Stimulated activated naive CD8-positive, alpha-beta T cell treated with anti-CD3 and anti-CD28 coated beads, Interleukin-15, amount 100 ng/mL, for 72 hours (primary cell): ENCODE measurements at regions not wholly inside any gene's neighbourhood (a gene's known extent, or its start where the extent isn't known, plus 50 kb on each side); places are given as distances from the start of the nearest gene placed in this dataset.
A peak's percentile ranks its signal among the peaks of the same experiment; 100 is the strongest.
"Not testable (repeated sequence)": the region's sequence is repeated elsewhere in the genome, so short reads cannot be mapped to it uniquely, and the experiment has no call there.

Experiments used
- ATAC-seq: fragments of 150-1000 bp; cut with Tn5 transposase; 2 replicates; pipeline ENCODE4 v1.10.0; 2021; ENCODE audit warnings: mild to moderate bottlenecking, moderate library complexity
- DNase-seq, 2 donors: peaks; one replicate each; pipeline ENCODE4 v3.0.0; 2021 to 2022
- H3K27ac Mint-ChIP-seq, 2 donors: one replicate each; pipeline ENCODE4 v1.8.0; 2022; ENCODE audit warnings: mild to moderate bottlenecking in 2 of 2, mixed read lengths in 2 of 2, moderate library complexity in 2 of 2
- H3K27me3 Mint-ChIP-seq: one replicate; pipeline ENCODE4 v1.8.0; 2022; ENCODE audit warnings: mixed read lengths
- H3K4me1 Mint-ChIP-seq: one replicate; pipeline ENCODE4 v1.8.0; 2022; ENCODE audit warnings: mild to moderate bottlenecking, mixed read lengths
- H3K4me3 Mint-ChIP-seq, 2 donors: one replicate each; pipeline ENCODE4 v1.8.0; 2022; ENCODE audit warnings: mild to moderate bottlenecking in 2 of 2, mixed read lengths in 2 of 2, moderate library complexity in 1 of 2
- H3K9me3 Mint-ChIP-seq, 2 donors: one replicate each; pipeline ENCODE4 v1.8.0; 2022; ENCODE audit warnings: mixed read lengths in 2 of 2

- DNase-seq (no peak), ATAC-seq (no peak)
- Mint-ChIP-seq H3K27me3 (no peaks in the 10 kb centered on the region), H3K4me1 (no peaks in the 10 kb centered on the region), H3K9me3 (peaks cover 9 to 28% of the 10 kb centered on the region in 2 donors), H3K4me3 (no peak overlapping the region), H3K27ac (no peak overlapping the region)
These were observed 202.0 kb upstream of the MMADHC start for GRCh38 chr2:149789549-149789948.

- H3K27ac Mint-ChIP-seq: no peak overlapping the region
- peaks cover 8 to 19% of the 10 kb centered on the region in 2 donors for H3K9me3 Mint-ChIP-seq
- DNase-seq: no peak
- H3K4me3 Mint-ChIP-seq: no peak overlapping the region
- no peaks in the 10 kb centered on the region for H3K27me3 Mint-ChIP-seq
- no peaks in the 10 kb centered on the region for H3K4me1 Mint-ChIP-seq
- no peak for ATAC-seq
These were observed 199.6 kb upstream of the MMADHC start for GRCh38 chr2:149787206-149787605.

DNA sequence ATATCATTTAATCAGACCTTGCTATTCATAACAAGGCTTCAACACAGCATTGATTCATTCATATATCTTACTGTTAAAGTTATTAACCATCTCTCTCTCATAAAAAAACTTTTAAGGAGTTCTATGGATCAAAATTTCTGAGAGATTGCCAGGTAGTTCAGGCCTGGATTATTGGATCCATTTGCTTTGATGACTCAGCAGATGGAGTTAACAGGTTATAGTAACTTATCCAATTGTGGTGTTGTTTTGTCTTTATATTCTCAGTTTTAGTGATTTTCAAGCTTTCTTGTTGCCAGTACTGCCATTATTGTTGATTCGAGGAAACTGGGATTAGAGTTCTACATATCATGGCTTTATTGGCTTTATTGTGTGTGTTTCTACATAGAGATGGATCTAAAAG is 195.7 kb upstream of the MMADHC start:
- Mint-ChIP-seq H3K27me3 (no peaks in the 10 kb centered on the region), H3K27ac (no peak overlapping the region), H3K4me1 (no peaks in the 10 kb centered on the region), H3K4me3 (no peak overlapping the region), H3K9me3 (peaks cover 4 to 19% of the 10 kb centered on the region in 2 donors)
- DNase-seq (no peak), ATAC-seq (no peak)

GRCh38 chr2:149782572-149782971 is 195.0 kb upstream of the MMADHC start:
- Mint-ChIP-seq H3K4me3 (no peak overlapping the region), H3K9me3 (peaks cover under 1 to 20% of the 10 kb centered on the region in 2 donors), H3K27ac (no peak overlapping the region), H3K27me3 (no peaks in the 10 kb centered on the region), H3K4me1 (no peaks in the 10 kb centered on the region)
- DNase-seq: no peak
- no peak for ATAC-seq

- Mint-ChIP-seq H3K27ac (no peak overlapping the region), H3K4me1 (no peaks in the 10 kb centered on the region), H3K4me3 (no peak overlapping the region), H3K27me3 (no peaks in the 10 kb centered on the region), H3K9me3 (peaks cover 0 to 19% of the 10 kb centered on the region in 2 donors)
- DNase-seq: no peak
- ATAC-seq: no peak
These were observed 193.8 kb upstream of the MMADHC start for GRCh38 chr2:149781263-149781808.

DNA sequence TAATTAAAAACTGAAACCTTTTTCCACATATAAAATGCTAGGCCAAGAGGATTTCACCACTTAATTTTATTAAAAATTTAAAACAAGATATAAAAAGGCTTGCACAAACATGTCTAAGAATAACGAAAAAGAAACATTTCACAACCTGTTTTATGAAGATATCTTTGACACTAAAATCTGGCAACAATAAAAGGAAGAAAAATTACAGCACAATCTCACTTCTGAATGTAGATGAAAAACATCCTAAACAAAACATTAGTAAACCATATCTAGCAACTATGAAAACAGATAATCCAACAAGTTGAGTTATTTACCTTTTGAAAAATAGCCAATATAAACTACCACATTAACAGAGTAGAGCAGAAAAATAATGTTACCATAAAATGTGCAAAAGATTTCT is 185.4 kb upstream of the MMADHC start:
- DNase-seq (no peak), ATAC-seq (no peak)
- no peak overlapping the region for H3K27ac Mint-ChIP-seq
- peaks cover 0 to 4% of the 10 kb centered on the region in 2 donors for H3K9me3 Mint-ChIP-seq
- no peaks in the 10 kb centered on the region for H3K27me3 Mint-ChIP-seq
- no peaks in the 10 kb centered on the region for H3K4me1 Mint-ChIP-seq
- H3K4me3 Mint-ChIP-seq: no peak overlapping the region

GRCh38 chr2:149768320-149768799 is 180.8 kb upstream of the MMADHC start:
- H3K4me3 Mint-ChIP-seq: no peak overlapping the region
- H3K27me3 Mint-ChIP-seq: no peaks in the 10 kb centered on the region
- ATAC-seq (no peak), DNase-seq (no peak)
- no peak overlapping the region for H3K27ac Mint-ChIP-seq
- no peaks in the 10 kb centered on the region for H3K9me3 Mint-ChIP-seq
- no peaks in the 10 kb centered on the region for H3K4me1 Mint-ChIP-seq

DNA sequence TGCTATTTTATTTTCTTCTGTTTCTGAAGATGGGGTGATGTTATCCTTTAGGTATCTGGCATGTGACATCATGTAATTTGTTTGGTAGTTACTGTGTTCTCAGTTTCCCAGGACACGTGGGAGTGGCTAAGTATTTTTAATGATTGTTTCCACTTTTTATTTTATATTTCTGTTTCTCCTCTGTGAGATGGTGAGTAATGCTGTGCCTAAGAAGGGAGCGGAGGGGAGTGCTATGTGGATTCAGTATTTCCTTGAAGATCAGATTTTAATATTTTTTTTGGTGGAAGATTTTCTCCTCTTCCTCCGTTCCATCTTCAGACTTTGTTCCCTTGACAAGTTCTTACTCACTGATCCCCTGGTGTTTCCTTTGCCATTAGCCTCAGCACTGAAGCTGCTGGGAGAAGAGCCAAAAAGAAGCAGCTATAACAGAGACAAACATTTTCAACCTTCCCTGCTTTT is 180.0 kb upstream of the MMADHC start:
- DNase-seq (no peak), ATAC-seq (no peak)
- Mint-ChIP-seq H3K4me3 (no peak overlapping the region), H3K9me3 (no peaks in the 10 kb centered on the region), H3K27me3 (no peaks in the 10 kb centered on the region), H3K27ac (no peak overlapping the region), H3K4me1 (no peaks in the 10 kb centered on the region)

DNA sequence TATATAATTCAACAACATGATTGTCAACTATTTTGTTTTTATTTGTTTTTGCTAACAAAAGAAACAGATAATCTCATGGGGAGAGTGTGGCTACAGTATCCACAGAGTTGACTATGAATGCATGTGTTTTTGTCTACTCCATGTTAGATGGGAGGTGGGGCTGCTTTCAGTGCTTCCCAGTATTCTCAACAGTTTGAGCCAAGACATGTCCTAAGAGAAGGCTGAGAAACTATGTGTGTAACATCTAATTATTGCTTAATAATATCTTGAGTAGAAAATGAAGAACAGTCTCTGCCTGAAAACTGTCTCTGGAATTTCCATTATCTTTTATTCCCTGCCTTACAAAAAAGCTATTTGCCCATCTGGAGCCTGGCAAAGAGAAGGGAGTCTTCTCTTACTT is 178.8 kb upstream of the MMADHC start:
- Mint-ChIP-seq H3K27ac (no peak overlapping the region), H3K27me3 (no peaks in the 10 kb centered on the region), H3K4me1 (no peaks in the 10 kb centered on the region), H3K4me3 (no peak overlapping the region), H3K9me3 (no peaks in the 10 kb centered on the region)
- no peak for DNase-seq
- no peak for ATAC-seq

GRCh38 chr2:149765636-149766035 is 178.1 kb upstream of the MMADHC start:
- Mint-ChIP-seq H3K9me3 (no peaks in the 10 kb centered on the region), H3K4me1 (no peaks in the 10 kb centered on the region), H3K4me3 (no peak overlapping the region), H3K27me3 (no peaks in the 10 kb centered on the region), H3K27ac (no peak overlapping the region)
- DNase-seq: no peak
- no peak for ATAC-seq

DNA sequence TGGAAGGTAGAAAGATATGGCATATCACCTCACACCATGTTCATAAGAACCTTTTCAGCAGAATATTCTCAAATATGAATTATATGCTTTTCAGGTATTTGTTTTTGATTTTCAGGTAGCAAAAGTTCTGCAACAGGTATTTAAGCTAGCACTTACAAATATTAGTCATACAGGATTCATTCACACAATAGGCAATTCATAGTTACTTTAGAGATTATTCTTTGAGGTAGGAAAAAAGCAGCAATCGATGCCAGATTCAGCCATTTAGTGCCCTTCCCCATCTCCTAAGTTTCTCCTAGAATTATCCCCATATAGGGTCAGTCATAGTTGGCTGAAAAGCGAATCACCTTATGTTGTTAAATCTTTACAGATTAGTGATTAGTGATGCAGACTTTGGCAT is 177.4 kb upstream of the MMADHC start:
- Mint-ChIP-seq H3K4me3 (no peak overlapping the region), H3K9me3 (no peaks in the 10 kb centered on the region)

GRCh38 chr2:149763358-149763757 is 175.8 kb upstream of the MMADHC start:
- no peaks in the 10 kb centered on the region for H3K27me3 Mint-ChIP-seq
- ATAC-seq: no peak
- no peaks in the 10 kb centered on the region for H3K4me1 Mint-ChIP-seq
- no peak overlapping the region for H3K4me3 Mint-ChIP-seq
- no peak overlapping the region for H3K27ac Mint-ChIP-seq
- no peak for DNase-seq
- peaks cover 0 to 8% of the 10 kb centered on the region in 2 donors for H3K9me3 Mint-ChIP-seq

More for the DNA sequence above, 177.4 kb upstream of the MMADHC start:
- ATAC-seq: no peak
- no peak for DNase-seq
- Mint-ChIP-seq H3K4me1 (no peaks in the 10 kb centered on the region), H3K27me3 (no peaks in the 10 kb centered on the region), H3K27ac (no peak overlapping the region)

- Mint-ChIP-seq H3K27me3 (no peaks in the 10 kb centered on the region), H3K27ac (peak overlapping the region in 1 of 2 donors; percentile 72), H3K9me3 (peaks cover 0 to 11% of the 10 kb centered on the region in 2 donors), H3K4me1 (no peaks in the 10 kb centered on the region), H3K4me3 (no peak overlapping the region)
- DNase-seq (no peak), ATAC-seq (no peak)
These were observed 174.0 kb upstream of the MMADHC start for GRCh38 chr2:149761611-149762010.

DNA sequence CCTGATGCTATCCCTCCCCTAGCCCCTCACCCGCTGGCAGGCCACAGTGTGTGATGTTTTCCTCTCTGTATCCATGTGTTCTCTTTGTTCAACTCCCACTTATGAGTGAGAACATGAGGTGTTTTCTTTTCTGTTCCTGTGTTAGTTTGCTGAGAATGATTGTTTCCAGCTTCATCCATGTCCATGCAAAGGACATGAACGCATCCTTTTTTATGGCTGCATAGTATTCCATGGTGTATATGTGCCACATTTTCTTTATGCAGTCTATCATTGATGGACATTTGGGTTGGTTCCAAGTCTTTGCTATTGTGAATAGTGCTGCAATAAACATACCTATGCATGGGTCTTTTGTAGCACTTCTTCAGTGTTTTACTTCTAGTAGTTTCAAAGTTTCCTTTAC is 171.8 kb upstream of the MMADHC start:
- not testable (repeated sequence) for H3K27ac Mint-ChIP-seq, H3K4me3 Mint-ChIP-seq, H3K4me1 Mint-ChIP-seq, DNase-seq, ATAC-seq, H3K27me3 Mint-ChIP-seq
- peaks cover 0 to 19% of the 10 kb centered on the region in 2 donors for H3K9me3 Mint-ChIP-seq

GRCh38 chr2:149754722-149755121 is 167.1 kb upstream of the MMADHC start:
- ATAC-seq, H3K27ac Mint-ChIP-seq, H3K27me3 Mint-ChIP-seq, H3K4me1 Mint-ChIP-seq, H3K4me3 Mint-ChIP-seq, DNase-seq: not testable (repeated sequence)
- H3K9me3 Mint-ChIP-seq: peaks cover 0 to 19% of the 10 kb centered on the region in 2 donors

DNA sequence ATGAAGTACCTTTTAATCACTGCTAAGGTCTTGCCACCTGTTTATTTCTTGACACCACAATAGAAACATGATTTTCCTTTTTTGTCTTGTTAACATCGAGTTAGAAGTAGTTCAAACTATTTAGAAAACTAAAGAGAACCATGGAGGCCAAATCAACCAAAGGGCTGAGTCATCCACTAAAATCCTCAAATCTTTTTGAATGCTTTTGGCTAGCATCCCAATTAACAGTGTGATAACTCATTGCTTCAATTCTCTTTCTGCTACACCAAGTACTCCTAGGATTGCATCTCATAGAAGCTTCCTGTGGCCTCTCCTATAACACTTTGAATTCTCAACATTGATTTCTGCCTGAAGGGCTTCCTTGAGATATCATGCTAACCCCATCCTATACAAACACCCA is 159.9 kb upstream of the MMADHC start:
- no peaks in the 10 kb centered on the region for H3K4me1 Mint-ChIP-seq
- H3K4me3 Mint-ChIP-seq: no peak overlapping the region
- peaks cover 9% of the 10 kb centered on the region for H3K27me3 Mint-ChIP-seq
- no peak for ATAC-seq
- H3K9me3 Mint-ChIP-seq: peaks cover 6 to 8% of the 10 kb centered on the region in 2 donors
- no peak overlapping the region for H3K27ac Mint-ChIP-seq
- no peak for DNase-seq
